ENCODE measurements at regions not wholly inside any gene's neighbourhood (a gene's known extent, or its start where the extent isn't known, plus 50 kb on each side); places are given as distances from the start of the nearest gene placed in this dataset.
"Not testable (repeated sequence)": the region's sequence is repeated elsewhere in the genome, so short reads cannot be mapped to it uniquely, and the experiment has no call there.

DNA sequence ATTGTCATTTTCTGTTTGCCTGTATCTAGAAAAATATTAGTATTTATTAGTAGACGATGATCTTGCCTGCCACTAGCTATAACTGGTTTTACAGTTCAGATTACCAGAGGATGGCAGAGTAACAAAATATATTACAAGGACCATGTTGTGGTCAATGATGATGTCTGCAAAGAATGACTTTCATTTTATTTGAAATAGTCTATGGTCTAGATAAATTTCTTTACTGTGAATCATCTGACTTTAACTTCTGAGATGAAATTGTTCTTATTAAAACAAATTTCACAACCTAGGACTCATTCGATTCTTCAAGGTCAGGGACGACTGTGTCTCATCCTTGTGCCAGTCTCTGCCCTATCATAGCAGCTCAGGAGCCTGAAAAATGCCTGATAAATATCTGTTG is 637.8 kb upstream of the KLF12 start:
- peak; percentile 89 for DNase-seq

DNA sequence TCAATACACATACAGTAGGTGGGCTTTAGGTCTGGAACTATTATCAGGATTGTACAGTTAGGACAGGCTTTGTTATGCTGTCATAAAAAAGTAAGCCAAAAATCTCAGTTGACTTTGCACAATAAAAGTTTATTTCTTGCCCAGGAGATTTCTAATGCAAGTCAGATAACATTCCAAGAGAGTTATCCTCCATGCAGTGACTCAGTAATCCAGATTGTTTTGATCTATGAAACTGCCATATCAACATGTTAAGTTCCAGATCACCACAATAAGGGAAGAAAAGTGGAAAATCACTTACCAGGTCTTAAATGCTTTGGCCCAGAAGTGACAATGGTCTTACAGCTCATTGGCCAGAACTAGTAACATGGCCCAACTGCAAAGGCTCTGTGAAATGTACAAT is 636.2 kb upstream of the KLF12 start:
- peak; percentile 96 for DNase-seq

DNA sequence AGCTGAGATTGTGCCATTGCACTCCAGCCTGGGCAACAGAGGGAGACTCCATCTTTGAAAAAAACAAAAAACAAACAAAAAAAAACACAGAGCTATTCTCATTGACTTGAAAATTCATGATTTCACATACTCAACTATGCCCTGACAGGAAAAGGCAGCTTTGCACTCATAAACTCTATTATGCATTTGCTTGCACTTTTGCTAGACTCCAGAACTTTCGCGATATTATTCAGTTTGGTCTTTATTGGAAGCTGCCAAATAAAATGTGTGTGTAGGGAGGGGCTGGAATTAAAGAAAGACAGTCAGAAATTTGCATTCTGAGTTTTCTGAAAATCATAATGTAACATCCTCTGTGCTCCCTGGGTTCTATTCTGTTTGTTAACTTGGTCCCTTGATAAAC is 635.1 kb upstream of the KLF12 start:
- no peak for DNase-seq

- DNase-seq, result peak; percentile 9
Observed at GRCh38 chr13:74768521-74769085, 634.4 kb upstream of the KLF12 start.

DNA sequence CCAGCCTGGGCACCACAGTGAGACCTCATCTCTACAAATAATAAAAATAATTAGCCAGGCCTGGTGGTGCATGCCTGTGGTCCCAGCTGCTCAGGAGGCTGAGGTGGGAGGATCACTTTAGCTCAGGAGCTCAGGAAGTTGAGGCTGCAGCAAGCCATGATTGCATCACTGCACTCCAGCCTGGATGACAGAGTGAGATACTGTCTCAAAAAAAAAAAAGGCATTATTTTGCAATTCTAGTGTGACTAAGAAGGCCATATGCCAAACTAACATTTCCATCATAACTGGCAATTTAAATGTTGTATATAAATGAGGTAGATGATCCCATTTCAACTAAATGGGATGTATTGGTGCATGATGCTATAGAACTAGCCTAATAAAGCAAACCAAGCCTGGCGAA is 632.8 kb upstream of the KLF12 start:
- peak; percentile 83 for DNase-seq

- DNase-seq, result no peak
Observed at GRCh38 chr13:74765955-74766354, 631.8 kb upstream of the KLF12 start.

- peak; percentile 97 for DNase-seq
Observed at GRCh38 chr13:74761801-74762757, 627.9 kb upstream of the KLF12 start.

GRCh38 chr13:74758188-74758587 is 624.0 kb upstream of the KLF12 start:
- no peak for DNase-seq

DNA sequence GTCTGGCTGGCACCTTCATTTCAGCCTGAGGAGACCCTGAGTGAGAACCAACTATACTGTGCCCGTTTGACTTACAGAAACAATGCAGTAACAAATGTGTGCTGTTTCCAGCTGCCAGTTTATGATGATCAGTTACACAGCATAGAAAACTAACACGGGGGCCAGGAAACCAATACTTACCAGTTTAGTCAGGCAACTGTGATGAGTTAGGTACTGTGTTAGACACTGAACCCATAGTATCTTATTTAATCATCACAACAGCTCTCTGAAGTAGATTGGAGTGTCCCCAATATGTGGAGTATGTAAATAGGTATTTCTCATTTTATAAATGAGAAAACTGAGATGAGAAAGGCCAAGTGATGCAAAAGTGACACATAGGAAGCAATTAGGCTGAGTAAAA is 620.9 kb upstream of the KLF12 start:
- no peak for DNase-seq

- DNase-seq, result no peak
Observed at GRCh38 chr13:74751739-74752138, 617.5 kb upstream of the KLF12 start.

- DNase-seq, result no peak
Observed at GRCh38 chr13:74747186-74747955, 613.2 kb upstream of the KLF12 start.

- no peak for DNase-seq
Observed at GRCh38 chr13:74743992-74744391, 609.8 kb upstream of the KLF12 start.

DNA sequence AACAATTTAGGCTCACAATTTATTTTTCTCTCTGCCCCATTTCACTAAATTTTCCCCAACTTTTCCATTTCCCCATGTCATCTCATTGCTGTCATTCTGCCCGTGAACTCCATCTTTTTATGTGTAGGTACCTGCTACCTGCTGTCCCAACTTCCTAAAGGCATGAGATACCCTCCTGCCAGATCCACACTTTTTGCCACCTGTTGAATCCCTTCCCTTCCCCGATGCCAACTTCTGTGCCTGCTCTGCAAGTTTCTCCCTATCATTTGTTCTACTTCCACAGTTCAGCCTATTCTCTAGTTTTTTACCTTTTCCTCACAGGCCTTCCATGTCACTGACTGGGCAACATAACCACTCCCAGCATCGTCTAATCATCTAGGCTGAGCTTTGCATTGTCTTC is 607.5 kb upstream of the KLF12 start:
- no peak for DNase-seq

- no peak for DNase-seq
Observed at GRCh38 chr13:74732736-74733385, 598.7 kb upstream of the KLF12 start.

GRCh38 chr13:74731731-74732130 is 597.5 kb upstream of the KLF12 start:
- DNase-seq, result no peak

DNA sequence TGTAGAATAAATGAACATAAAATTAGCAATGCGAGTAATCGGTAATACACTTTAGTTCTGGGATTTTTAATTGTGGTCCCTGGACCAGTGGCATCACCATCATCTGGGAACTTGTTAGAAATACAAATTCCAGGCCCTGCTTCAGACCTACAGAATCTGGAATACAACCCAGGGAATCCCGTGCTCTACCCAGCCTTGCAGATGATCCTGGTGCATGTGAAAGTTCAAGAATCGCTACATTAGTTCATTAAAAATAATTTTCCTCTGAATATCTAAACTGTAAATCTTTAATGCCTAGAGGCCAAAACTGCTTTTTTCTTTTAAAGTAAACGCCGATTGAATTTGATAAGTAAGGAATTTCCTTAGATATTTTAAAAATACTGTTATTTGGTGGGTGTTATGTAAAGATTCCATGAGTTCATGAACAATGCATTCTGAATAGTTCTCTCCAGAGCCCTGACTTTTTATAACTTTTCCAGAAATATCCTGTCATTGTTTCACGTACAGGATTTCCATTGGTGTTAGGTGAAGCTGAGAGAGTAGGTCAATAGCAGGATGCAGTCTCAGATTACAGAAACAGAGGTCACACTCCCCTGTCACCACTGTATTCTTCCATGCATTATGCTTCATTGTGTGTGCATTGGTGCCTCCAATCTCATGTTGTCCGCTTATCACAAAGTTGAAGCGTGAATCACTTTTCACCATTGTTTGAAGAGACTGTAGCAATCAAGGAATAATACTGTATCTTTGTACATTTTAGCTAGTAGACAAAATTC is 596.5 kb upstream of the KLF12 start:
- no peak for DNase-seq

- no peak for DNase-seq
Observed at GRCh38 chr13:74726206-74726605, 592.0 kb upstream of the KLF12 start.

DNA sequence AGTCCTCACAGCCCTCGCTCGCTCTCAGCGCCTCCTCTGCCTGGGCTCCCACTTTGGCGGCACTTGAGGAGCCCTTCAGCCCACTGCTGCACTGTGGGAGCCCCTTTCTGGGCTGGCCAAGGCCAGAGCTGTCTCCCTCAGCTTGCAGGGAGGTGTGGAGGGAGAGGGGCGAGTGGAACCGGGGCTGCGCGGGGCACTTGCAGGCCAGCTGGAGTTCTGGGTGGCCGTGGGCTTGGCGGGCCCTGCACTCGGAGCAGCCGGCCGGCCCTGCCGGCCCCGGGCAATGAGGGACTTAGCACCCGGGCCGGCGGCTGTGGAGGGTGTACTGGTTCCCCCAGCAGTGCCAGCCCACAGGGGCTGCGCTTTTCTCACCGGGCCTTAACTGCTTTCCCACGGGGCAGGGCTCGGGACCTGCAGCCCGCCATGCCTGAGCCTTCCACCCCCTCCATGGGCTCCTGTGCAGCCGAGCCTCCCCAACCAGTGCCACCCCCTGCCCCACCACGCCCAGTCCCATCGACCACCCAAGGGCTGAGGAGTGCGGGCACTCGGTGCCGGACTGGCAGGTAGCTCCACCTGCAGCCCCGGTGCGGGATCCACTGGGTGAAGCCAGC is 584.1 kb upstream of the KLF12 start:
- DNase-seq, result not testable (repeated sequence)

DNA sequence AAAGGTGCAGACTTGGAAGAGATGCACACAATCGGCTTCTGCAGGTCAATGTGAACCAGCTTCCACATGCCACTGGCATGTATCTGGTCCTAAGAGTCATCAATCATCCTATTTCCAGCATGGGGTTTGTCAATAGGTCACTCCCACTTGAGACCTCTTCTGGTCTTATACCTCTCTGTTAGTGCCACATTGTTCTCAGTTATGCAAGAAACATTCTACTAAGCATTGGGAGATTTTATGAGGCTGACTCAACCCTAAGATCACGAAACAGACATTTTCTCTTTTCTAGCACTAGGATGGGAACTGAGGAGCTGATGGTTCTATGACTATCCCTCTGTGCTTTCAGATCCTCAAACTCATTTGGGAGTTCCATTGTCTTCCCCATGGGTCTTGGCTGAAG is 581.5 kb upstream of the KLF12 start:
- DNase-seq, result no peak

DNA sequence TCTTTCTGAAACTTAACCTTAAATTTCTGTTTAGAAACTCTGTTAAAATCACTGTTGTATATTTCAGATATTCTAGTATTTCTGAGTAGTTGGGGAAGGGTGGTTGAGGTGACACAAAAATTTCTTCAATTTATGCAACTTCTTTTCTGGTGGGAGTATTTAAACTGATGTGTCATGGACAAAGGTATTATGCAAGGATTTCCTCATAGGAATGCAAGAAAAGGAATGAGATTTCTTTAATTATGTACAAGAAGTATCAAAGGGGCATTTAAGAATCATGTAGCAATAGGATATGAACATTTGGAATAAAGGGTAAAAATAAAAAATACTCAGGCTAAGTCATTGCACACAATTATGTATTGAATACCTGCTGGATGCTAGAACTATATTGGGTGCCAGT is 575.8 kb upstream of the KLF12 start:
- DNase-seq, result peak; percentile 56

GRCh38 chr13:74709226-74709625 is 575.0 kb upstream of the KLF12 start:
- DNase-seq, result no peak

GRCh38 chr13:74708629-74709028 is 574.4 kb upstream of the KLF12 start:
- no peak for DNase-seq

Data from fibroblast of skin of right quadriceps (primary cell).